Skeletal muscle satellite cell (primary cell): ENCODE measurements at regions not wholly inside any gene's neighbourhood (a gene's known extent, or its start where the extent isn't known, plus 50 kb on each side); places are given as distances from the start of the nearest gene placed in this dataset.

Source experiments
- H3K27me3 ChIP-seq: 2 replicates; pipeline ENCODE4 v1.7.0; 2013; ENCODE audit warnings: low read length; ENCODE audit not compliant: control insufficient read depth, insufficient read depth
- H3K36me3 ChIP-seq: 2 replicates; pipeline ENCODE4 v1.7.0; 2013; ENCODE audit warnings: mild to moderate bottlenecking, control low read depth, low read length; ENCODE audit not compliant: insufficient read depth
- H3K4me1 ChIP-seq: 2 replicates; pipeline ENCODE4 v1.7.0; 2013; ENCODE audit warnings: low read length; ENCODE audit not compliant: control insufficient read depth, insufficient read depth
- H3K4me2 ChIP-seq: 2 replicates; pipeline ENCODE4 v1.7.0; 2013; ENCODE audit warnings: mild to moderate bottlenecking, low read length
- H3K4me3 ChIP-seq: 2 replicates; pipeline ENCODE4 v1.7.0; 2013; ENCODE audit warnings: low read length
- H3K9ac ChIP-seq: 2 replicates; pipeline ENCODE4 v1.7.0; 2013; ENCODE audit warnings: mild to moderate bottlenecking, low read depth, low read length, moderate library complexity
- H3K9me3 ChIP-seq: replicated peaks from 2 replicates; pipeline ENCODE4 v1.7.0; 2013; ENCODE audit warnings: mild to moderate bottlenecking, control low read depth, low read length

DNA sequence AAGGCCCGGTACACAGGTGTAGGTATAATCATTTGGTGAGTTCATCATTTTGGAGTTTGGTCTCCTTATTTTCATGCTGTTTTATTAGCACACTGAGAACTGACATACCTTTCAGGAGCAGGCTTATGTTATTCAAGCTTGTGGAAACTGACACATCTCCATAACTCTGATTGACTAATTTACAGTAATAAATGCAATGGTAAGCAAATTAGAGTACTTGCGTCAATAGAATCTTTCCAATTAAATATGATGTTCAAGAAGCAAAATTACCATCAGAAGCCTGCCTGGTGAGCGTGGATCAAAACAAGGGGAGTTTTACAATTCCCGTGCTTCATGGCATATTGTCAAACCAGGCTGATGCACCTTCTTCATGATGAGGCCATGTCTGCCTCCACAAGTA, 210.7 kb upstream of the GPRIN3 start:
- no peak overlapping the region for H3K9ac ChIP-seq
- H3K4me1 ChIP-seq: no peaks in the 10 kb centered on the region
- H3K9me3 ChIP-seq: no peaks in the 10 kb centered on the region
- peaks cover 6% of the 10 kb centered on the region for H3K27me3 ChIP-seq
- no peak overlapping the region for H3K4me3 ChIP-seq
- H3K36me3 ChIP-seq: no peaks in the 10 kb centered on the region
- no peak overlapping the region for H3K4me2 ChIP-seq

DNA sequence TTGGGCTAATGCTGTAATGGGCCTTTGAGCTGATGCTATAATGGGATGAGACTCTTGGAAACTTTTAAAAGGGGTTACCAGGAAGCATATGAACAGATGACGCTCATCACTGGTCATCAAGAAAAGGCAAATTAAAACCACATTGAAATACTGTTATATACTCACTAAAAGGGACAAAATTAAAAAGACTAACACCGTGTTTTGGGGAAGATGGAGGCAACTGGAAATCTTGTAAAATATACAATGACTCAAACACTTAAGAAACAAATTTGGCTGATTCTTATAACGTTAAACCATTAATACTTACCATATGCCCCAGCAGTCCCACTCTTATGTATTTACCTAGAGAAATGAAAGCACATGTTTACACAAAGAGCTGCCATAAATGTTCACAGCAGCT, 207.2 kb upstream of the GPRIN3 start:
- no peaks in the 10 kb centered on the region for H3K9me3 ChIP-seq

DNA sequence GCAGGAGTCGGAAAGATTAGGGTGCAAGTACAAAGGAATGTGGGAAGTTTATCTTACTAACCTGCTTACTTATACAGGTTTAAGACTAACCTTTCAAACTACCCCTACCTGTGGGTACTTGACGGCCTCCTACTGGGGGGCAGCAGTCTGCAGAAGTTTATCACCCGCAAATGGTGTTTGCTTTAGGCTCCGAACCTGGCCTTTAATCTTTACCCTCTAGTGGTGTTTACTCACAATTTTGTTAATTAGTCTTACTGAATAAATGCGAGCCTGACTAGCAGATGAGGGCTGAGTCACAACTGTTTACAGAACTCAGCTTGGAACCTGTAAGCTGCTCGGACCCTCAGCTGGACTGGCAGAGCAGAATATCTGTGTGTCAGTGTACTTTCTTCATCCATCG, 204.2 kb upstream of the GPRIN3 start:
- H3K4me1 ChIP-seq: peaks cover 4% of the 10 kb centered on the region
- H3K36me3 ChIP-seq: no peaks in the 10 kb centered on the region
- H3K27me3 ChIP-seq: no peaks in the 10 kb centered on the region
- H3K9ac ChIP-seq: no peak overlapping the region
- no peak overlapping the region for H3K4me3 ChIP-seq
- no peaks in the 10 kb centered on the region for H3K9me3 ChIP-seq
- no peak overlapping the region for H3K4me2 ChIP-seq

More for the DNA sequence above, 207.2 kb upstream of the GPRIN3 start:
- Histone ChIP-seq H3K4me3 (no peak overlapping the region), H3K9ac (no peak overlapping the region), H3K36me3 (no peaks in the 10 kb centered on the region), H3K4me2 (no peak overlapping the region), H3K4me1 (peaks cover 4% of the 10 kb centered on the region), H3K27me3 (peaks cover 6% of the 10 kb centered on the region)

DNA sequence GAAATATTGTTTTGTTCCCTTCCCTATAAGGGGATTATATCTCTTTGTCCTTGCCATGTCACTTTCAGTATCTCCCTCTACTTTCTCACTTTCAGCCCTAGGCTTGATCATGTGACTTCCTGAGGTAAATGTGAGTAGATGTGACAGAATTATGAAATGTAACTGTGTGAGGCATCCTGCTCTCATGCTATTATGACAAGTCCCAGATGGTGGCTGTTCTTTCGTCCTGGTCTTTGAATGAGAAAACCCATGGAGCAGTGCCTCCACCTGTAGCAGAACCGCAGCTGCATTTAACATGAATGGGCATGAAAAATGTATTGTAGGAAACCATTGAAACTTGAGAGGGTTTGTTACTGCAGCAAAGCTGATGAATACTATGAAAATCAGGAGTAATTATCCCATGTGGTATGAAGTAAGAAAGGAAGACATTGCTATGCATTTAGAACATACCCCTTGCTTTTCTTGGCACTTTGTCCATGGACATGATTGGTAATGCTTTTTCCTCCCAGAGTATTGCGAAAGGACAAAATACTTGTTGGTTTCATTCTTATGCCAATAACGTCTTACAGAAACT, 202.2 kb upstream of the GPRIN3 start:
- Histone ChIP-seq H3K9ac (no peak overlapping the region), H3K4me2 (no peak overlapping the region), H3K4me3 (no peak overlapping the region), H3K4me1 (peaks cover 4% of the 10 kb centered on the region), H3K27me3 (no peaks in the 10 kb centered on the region), H3K36me3 (no peaks in the 10 kb centered on the region), H3K9me3 (no peaks in the 10 kb centered on the region)

DNA sequence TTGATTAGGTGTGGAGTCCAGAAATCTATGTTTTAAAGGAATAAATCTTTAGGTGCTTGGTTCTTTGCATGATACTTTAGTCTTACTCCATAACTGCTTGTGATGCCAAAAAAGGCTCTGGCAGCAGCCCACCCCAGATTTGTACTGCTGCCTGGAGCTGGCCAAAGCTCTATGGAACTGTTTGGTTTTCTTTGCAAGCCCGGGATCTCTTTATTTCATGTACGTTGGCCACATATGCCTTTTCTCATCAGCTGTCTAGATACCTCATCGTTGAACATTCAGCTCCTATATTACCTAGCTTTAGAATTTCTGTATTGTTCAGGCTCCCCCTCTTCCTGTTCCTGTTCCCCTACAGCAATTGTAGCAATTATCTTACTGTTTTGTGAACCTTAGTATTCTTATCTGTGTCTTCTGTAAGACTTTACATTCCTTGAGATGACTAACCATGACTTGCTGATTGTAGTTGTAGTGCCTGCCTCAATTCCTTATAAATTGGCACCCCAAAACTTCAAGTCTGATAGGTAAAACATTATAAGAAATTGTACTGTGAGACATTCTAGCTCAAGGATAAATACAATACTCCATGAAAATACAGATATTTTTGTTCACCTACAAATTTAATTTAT, 199.4 kb upstream of the GPRIN3 start:
- H3K4me2 ChIP-seq: no peak overlapping the region
- H3K9ac ChIP-seq: no peak overlapping the region
- no peaks in the 10 kb centered on the region for H3K27me3 ChIP-seq
- peaks cover 4% of the 10 kb centered on the region for H3K4me1 ChIP-seq
- no peak overlapping the region for H3K4me3 ChIP-seq
- H3K9me3 ChIP-seq: no peaks in the 10 kb centered on the region
- H3K36me3 ChIP-seq: no peaks in the 10 kb centered on the region

DNA sequence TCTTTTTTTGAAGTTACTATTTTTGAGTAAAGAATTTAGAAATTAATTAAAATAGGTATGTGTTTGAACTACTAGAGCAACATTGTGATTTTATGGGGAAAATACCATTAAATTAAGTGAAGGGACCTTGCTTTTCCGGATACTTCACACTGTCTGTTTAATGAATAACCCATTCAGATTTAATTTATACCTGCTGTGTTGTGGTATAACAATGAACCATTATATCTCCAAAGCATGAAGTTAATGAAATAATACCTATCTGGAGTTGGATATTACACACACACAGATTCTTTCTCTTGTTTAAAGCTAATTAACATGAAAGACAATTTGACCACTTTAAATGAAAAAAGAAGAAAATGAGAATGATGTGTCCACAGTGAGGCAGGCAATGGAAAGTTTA, 195.0 kb upstream of the GPRIN3 start:
- Histone ChIP-seq H3K9ac (no peak overlapping the region), H3K4me1 (no peaks in the 10 kb centered on the region), H3K4me2 (no peak overlapping the region), H3K4me3 (no peak overlapping the region), H3K36me3 (no peaks in the 10 kb centered on the region), H3K27me3 (no peaks in the 10 kb centered on the region), H3K9me3 (no peaks in the 10 kb centered on the region)

DNA sequence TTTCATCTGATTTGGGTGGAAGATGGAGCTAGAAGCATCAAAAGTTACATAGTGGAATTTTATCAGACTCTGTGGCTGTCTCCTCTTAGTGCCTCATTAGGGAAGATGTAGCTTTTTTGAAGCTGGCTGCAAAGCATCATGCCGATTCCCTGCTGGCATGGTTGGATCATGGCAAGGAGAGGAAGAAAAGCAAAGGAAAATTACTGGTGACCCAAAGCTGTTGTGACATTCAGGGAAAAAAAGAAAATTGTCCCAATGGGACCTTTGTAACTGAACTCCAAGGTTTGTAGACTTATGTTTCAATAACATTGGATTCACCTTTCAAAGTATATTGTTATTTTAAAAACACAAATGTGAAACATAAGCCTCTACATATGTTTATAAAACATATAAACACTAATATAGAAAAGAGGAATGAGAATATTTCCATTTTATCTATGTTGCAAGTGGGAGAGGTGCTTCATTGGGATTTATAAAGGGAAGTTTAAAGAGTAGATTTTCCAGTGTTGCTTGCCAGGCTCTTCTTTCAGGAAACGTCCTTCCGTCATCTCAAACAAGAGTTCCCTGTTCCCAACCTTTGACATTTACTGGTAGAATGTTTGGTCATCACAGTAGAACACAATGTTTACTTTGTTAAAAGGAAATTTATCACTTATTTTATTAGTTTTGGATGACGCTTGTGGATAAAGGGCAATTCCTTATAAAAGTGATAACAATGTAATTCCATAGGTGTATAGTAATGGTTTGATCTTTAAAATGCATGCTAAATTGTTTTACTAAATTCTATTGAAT, 190.1 kb upstream of the GPRIN3 start:
- Histone ChIP-seq H3K9me3 (no peaks in the 10 kb centered on the region), H3K36me3 (no peaks in the 10 kb centered on the region), H3K9ac (no peak overlapping the region), H3K4me1 (peaks cover 16% of the 10 kb centered on the region), H3K4me2 (no peak overlapping the region), H3K4me3 (no peak overlapping the region), H3K27me3 (no peaks in the 10 kb centered on the region)

DNA sequence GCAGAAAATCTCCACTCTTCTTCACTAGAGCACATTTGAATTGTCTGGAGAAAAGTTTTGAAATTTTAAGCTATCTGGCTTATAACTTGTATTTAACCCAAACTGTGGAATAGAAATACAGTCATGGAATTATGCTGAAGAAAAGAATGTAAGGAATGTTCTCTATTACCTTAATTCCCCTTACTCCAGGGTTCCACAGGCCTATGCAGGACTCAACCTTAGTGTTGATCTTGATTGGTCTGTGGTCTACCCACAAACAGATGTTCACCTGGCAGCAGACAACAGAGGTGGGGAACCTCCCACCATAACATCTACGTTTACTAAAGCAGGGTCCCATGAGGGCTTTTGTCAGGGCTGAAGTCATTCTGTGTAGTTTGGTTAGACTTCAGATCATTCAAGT, 189.3 kb upstream of the GPRIN3 start:
- no peaks in the 10 kb centered on the region for H3K27me3 ChIP-seq
- no peak overlapping the region for H3K9ac ChIP-seq
- H3K4me2 ChIP-seq: no peak overlapping the region
- H3K36me3 ChIP-seq: no peaks in the 10 kb centered on the region
- no peaks in the 10 kb centered on the region for H3K9me3 ChIP-seq
- peaks cover 24% of the 10 kb centered on the region for H3K4me1 ChIP-seq
- no peak overlapping the region for H3K4me3 ChIP-seq

DNA sequence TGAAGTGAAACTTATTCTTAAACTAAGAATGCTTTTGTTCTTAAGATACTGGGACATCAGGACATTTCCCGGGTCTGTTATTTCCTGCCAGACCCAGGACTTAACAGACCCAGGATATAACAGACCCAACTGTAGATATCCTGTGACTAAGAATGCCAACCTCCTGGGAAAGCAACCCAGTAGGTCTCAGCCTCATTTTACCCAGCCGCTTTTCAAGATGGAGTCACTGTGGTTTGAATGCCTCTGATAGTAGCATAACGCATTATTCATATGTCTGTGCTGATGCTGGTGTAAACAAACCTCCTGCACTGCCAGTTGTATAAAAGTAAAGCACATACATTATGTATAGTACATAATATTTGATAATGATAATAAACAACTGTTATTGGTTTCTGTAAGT, 185.8 kb upstream of the GPRIN3 start:
- Histone ChIP-seq H3K9ac (no peak overlapping the region), H3K4me3 (no peak overlapping the region), H3K9me3 (no peaks in the 10 kb centered on the region), H3K4me2 (no peak overlapping the region), H3K4me1 (peaks cover 26% of the 10 kb centered on the region), H3K27me3 (no peaks in the 10 kb centered on the region), H3K36me3 (no peaks in the 10 kb centered on the region)

DNA sequence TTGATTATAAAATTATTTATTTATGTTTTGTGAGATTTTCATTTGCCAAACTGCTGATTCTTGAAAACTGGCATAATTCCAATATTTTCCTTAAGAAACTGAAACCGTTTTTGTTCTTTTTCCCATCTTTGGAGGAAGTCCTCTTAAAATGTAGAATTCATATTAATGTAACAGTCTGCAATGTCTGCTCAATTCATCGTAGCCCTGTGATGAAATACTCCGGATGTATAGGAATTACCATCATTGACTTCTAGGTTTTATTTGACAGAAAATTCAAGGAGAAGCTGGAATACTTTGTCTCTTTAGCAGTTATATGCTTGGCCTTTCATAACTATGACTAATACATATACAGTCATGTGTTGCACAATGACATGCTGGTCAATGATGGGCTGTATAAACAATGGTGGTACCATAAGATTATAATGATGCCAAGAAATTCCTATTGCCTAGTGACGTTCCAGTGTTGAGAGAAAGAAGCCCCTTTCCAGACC, 185.0 kb upstream of the GPRIN3 start:
- Histone ChIP-seq H3K4me3 (peak overlapping the region; percentile 26), H3K36me3 (no peaks in the 10 kb centered on the region), H3K27me3 (no peaks in the 10 kb centered on the region), H3K4me2 (peak overlapping the region; percentile 66), H3K9ac (peak overlapping the region; percentile 9), H3K9me3 (no peaks in the 10 kb centered on the region), H3K4me1 (peaks cover 26% of the 10 kb centered on the region)

DNA sequence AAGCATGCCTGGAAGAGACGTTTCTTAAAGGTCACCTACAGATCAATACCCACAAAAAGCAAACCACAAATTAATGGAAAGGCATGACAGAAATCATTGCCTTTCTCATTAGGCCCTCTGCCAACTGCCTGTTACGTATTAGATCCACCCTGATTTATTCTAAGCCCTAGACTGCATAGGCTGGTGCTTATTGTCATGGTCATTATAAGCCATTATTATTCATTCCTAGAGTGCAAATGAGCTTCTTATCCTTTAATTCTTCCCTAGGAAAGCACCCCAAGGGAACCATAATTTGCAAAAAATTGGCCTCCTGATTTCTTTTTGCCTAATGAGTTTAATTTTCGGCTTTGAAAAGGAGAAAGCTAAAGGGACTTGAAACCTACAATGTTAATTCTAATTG, 184.2 kb upstream of the GPRIN3 start:
- Histone ChIP-seq H3K27me3 (no peaks in the 10 kb centered on the region), H3K36me3 (no peaks in the 10 kb centered on the region), H3K4me1 (peaks cover 23% of the 10 kb centered on the region), H3K9me3 (no peaks in the 10 kb centered on the region), H3K4me2 (no peak overlapping the region), H3K4me3 (no peak overlapping the region), H3K9ac (no peak overlapping the region)
